Smooth muscle cell (in vitro differentiated cells): ENCODE measurements at regions not wholly inside any gene's neighbourhood (a gene's known extent, or its start where the extent isn't known, plus 50 kb on each side); places are given as distances from the start of the nearest gene placed in this dataset.

Experiments used
- DNase-seq: peaks from one replicate; lab custom pipeline; 2025; ENCODE audit not compliant: unreplicated experiment; lab: John Stamatoyannopoulos, UW
- H2AFZ ChIP-seq: fragments of 200-600 bp; sonication (generic); 2 replicates; pipeline ENCODE4 v1.6.0; 2016; ENCODE audit warnings: antibody characterized with exemption, low read depth, mild to moderate bottlenecking
- H3F3A ChIP-seq: fragments of 200-600 bp; sonication (generic); 2 replicates; pipeline ENCODE4 v1.6.0; 2017; ENCODE audit warnings: antibody characterized with exemption, low read depth
- H3K27ac ChIP-seq: fragments of 200-600 bp; sonication (generic); 2 replicates; pipeline ENCODE4 v1.5.1; 2016; ENCODE audit warnings: low read depth, mild to moderate bottlenecking
- H3K27me3 ChIP-seq: fragments of 200-600 bp; sonication (generic); 2 replicates; pipeline ENCODE4 v1.6.1; 2016; ENCODE audit warnings: low read depth, mild to moderate bottlenecking
- H3K36me3 ChIP-seq: fragments of 200-600 bp; sonication (generic); 2 replicates; pipeline ENCODE4 v1.5.1; 2016; ENCODE audit warnings: low read depth
- H3K4me1 ChIP-seq: fragments of 200-600 bp; sonication (generic); 2 replicates; pipeline ENCODE4 v1.5.1; 2016; ENCODE audit warnings: low read depth
- H3K4me2 ChIP-seq: fragments of 200-600 bp; sonication (generic); 2 replicates; pipeline ENCODE4 v1.6.0; 2016; ENCODE audit warnings: mild to moderate bottlenecking
- H3K4me3 ChIP-seq: fragments of 200-600 bp; sonication (generic); 2 replicates; pipeline ENCODE4 v1.5.1; 2016; ENCODE audit warnings: mild to moderate bottlenecking
- H3K79me2 ChIP-seq: fragments of 200-600 bp; sonication (generic); 2 replicates; pipeline ENCODE4 v1.6.0; 2016; ENCODE audit warnings: low read depth, mild to moderate bottlenecking
- H3K9ac ChIP-seq: fragments of 200-600 bp; sonication (generic); 2 replicates; pipeline ENCODE4 v1.6.0; 2016; ENCODE audit warnings: low read depth
- H3K9me3 ChIP-seq: fragments of 200-600 bp; sonication (generic); replicated peaks from 2 replicates; pipeline ENCODE4 v1.5.1; 2016; ENCODE audit warnings: low read depth
- H4K20me1 ChIP-seq: fragments of 200-600 bp; sonication (generic); 2 replicates; pipeline ENCODE4 v1.6.0; 2016; ENCODE audit warnings: low read depth
- WGBS: methylation state at CpG from one replicate; pipeline ENCODE4 v1.1.7; 2016; ENCODE audit warnings: low lambda C conversion rate; 5-methylcytosine and 5-hydroxymethylcytosine counted together
- TF ChIP-seq, protein P1 (sequence below): fragments of 200-600 bp; sonication (generic); IDR thresholded peaks from 2 replicates; pipeline ENCODE4 v1.5.1; 2017; ENCODE audit warnings: borderline replicate concordance, mild to moderate bottlenecking, antibody characterized with exemption; ENCODE audit not compliant: insufficient read depth, poor library complexity, severe bottlenecking

GRCh38 chr10:130498042-130498441 is 361.9 kb downstream of the GLRX3 start:
- H4K20me1 ChIP-seq, result no peaks in the 10 kb centered on the region
- H3K27ac ChIP-seq, result no peak overlapping the region
- H3K4me3 ChIP-seq, result no peak overlapping the region
- DNase-seq, result no peak
- no peaks in the 10 kb centered on the region for H3K36me3 ChIP-seq
- WGBS, result 92% methylated on average over 7 of the region's 7 CpGs
- no peaks in the 10 kb centered on the region for H3F3A ChIP-seq
- no peak overlapping the region for H3K4me2 ChIP-seq
- no peaks in the 10 kb centered on the region for H3K4me1 ChIP-seq
- no peaks in the 10 kb centered on the region for H3K9me3 ChIP-seq
- no peaks in the 10 kb centered on the region for H3K79me2 ChIP-seq
- H3K27me3 ChIP-seq, result no peaks in the 10 kb centered on the region
- no peak overlapping the region for H3K9ac ChIP-seq
- TF ChIP-seq, protein P1, sequence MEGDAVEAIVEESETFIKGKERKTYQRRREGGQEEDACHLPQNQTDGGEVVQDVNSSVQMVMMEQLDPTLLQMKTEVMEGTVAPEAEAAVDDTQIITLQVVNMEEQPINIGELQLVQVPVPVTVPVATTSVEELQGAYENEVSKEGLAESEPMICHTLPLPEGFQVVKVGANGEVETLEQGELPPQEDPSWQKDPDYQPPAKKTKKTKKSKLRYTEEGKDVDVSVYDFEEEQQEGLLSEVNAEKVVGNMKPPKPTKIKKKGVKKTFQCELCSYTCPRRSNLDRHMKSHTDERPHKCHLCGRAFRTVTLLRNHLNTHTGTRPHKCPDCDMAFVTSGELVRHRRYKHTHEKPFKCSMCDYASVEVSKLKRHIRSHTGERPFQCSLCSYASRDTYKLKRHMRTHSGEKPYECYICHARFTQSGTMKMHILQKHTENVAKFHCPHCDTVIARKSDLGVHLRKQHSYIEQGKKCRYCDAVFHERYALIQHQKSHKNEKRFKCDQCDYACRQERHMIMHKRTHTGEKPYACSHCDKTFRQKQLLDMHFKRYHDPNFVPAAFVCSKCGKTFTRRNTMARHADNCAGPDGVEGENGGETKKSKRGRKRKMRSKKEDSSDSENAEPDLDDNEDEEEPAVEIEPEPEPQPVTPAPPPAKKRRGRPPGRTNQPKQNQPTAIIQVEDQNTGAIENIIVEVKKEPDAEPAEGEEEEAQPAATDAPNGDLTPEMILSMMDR, result no peak
- no peak overlapping the region for H2AFZ ChIP-seq

- DNase-seq, result no peak
- Histone ChIP-seq H3K4me1 (no peaks in the 10 kb centered on the region), H3K79me2 (no peaks in the 10 kb centered on the region), H2AFZ (no peak overlapping the region), H3K4me2 (no peak overlapping the region), H3K4me3 (no peak overlapping the region), H3K27me3 (no peaks in the 10 kb centered on the region), H3K9me3 (no peaks in the 10 kb centered on the region), H3K27ac (no peak overlapping the region), H3F3A (no peaks in the 10 kb centered on the region), H3K36me3 (no peaks in the 10 kb centered on the region), H4K20me1 (no peaks in the 10 kb centered on the region), H3K9ac (no peak overlapping the region)
- TF ChIP-seq, protein P1, result no peak
- 88% methylated on average over 8 of the region's 8 CpGs for WGBS
Measured at GRCh38 chr10:130498934-130499333, 362.7 kb downstream of the GLRX3 start.

GRCh38 chr10:130499541-130499940 is 363.4 kb downstream of the GLRX3 start:
- Histone ChIP-seq H3K27ac (no peak overlapping the region), H4K20me1 (no peaks in the 10 kb centered on the region), H3K4me1 (no peaks in the 10 kb centered on the region), H3K9ac (no peak overlapping the region), H3F3A (no peaks in the 10 kb centered on the region), H3K79me2 (no peaks in the 10 kb centered on the region), H3K9me3 (no peaks in the 10 kb centered on the region), H3K4me3 (no peak overlapping the region), H2AFZ (no peak overlapping the region), H3K36me3 (no peaks in the 10 kb centered on the region), H3K4me2 (no peak overlapping the region), H3K27me3 (no peaks in the 10 kb centered on the region)
- TF ChIP-seq, protein P1, result no peak
- no peak for DNase-seq

- no peak overlapping the region for H3K9ac ChIP-seq
- H3K27me3 ChIP-seq, result no peaks in the 10 kb centered on the region
- H3K4me2 ChIP-seq, result no peak overlapping the region
- no peak overlapping the region for H3K4me3 ChIP-seq
- no peak overlapping the region for H2AFZ ChIP-seq
- H3K36me3 ChIP-seq, result no peaks in the 10 kb centered on the region
- WGBS, result 92% methylated on average over 10 of the region's 10 CpGs
- H3F3A ChIP-seq, result no peaks in the 10 kb centered on the region
- DNase-seq, result no peak
- H3K27ac ChIP-seq, result no peak overlapping the region
- no peaks in the 10 kb centered on the region for H3K79me2 ChIP-seq
- no peaks in the 10 kb centered on the region for H4K20me1 ChIP-seq
- TF ChIP-seq, protein P1, result no peak
- H3K4me1 ChIP-seq, result no peaks in the 10 kb centered on the region
- no peaks in the 10 kb centered on the region for H3K9me3 ChIP-seq
Measured at GRCh38 chr10:130500261-130501000, 364.2 kb downstream of the GLRX3 start.
